Testis (tissue), 2 donors: ENCODE measurements at regions not wholly inside any gene's neighbourhood (a gene's known extent, or its start where the extent isn't known, plus 50 kb on each side); places are given as distances from the start of the nearest gene placed in this dataset.
A peak's percentile ranks its signal among the peaks of the same experiment; 100 is the strongest.

ENCODE experiments used
- DNase-seq: peaks from one replicate; pipeline ENCODE4 v3.0.0-alpha.2; 2019
- H3K27ac ChIP-seq, 2 donors: fragments of 200-600 bp; sonication (generic); one replicate each; pipeline ENCODE4 v1.5.1; 2019
- H3K27me3 ChIP-seq: fragments of 200-600 bp; sonication (generic); one replicate; pipeline ENCODE4 v1.5.1; 2019
- H3K36me3 ChIP-seq: fragments of 200-600 bp; sonication (generic); one replicate; pipeline ENCODE4 v1.5.1; 2017; ENCODE audit warnings: low read depth; ENCODE audit errors: missing control alignments
- H3K4me1 ChIP-seq: fragments of 200-600 bp; sonication (generic); one replicate; pipeline ENCODE4 v1.5.1; 2019
- H3K4me3 ChIP-seq, 2 donors: fragments of 200-600 bp; sonication (generic); one replicate each; pipeline ENCODE4 v1.5.1; 2017 to 2019
- H3K9me3 ChIP-seq: fragments of 200-600 bp; sonication (generic); one replicate; pipeline ENCODE4 v1.5.1; 2017
- POLR2A ChIP-seq: fragments of 450-650 bp; IDR thresholded peaks from one replicate; pipeline ENCODE4 v1.6.1; 2017; ENCODE audit warnings: antibody characterized with exemption, mild to moderate bottlenecking, moderate library complexity
- WGBS, 2 donors: methylation state at CpG; one replicate each; pipeline ENCODE4 v1.1.5; 2018; 5-methylcytosine and 5-hydroxymethylcytosine counted together
- intact Hi-C: fragments of 100-400 bp; cut with DNase I; formaldehyde crosslinking; loops from one replicate; pipeline ENCODE4 v1.15.1; 2023; ENCODE audit warnings: low total_unique reads
- TF ChIP-seq, protein P1 (sequence below), 3 experiments: fragments of 450-650 bp in 2 of 3; fragments of 200-600 bp in 1 of 3; sonication (generic) in 1 of 3; IDR thresholded peaks; one replicate each; pipeline ENCODE4 v1.5.1; 2016 to 2019; ENCODE audit warnings: antibody characterized with exemption in 3 of 3, mild to moderate bottlenecking in 2 of 3, moderate library complexity in 1 of 3

GRCh38 chr16:80231121-80231520 is 309.7 kb upstream of the DYNLRB2 start:
- Histone ChIP-seq H3K9me3 (no peaks in the 10 kb centered on the region), H3K27ac (no peak overlapping the region), H3K27me3 (no peaks in the 10 kb centered on the region), H3K4me1 (peaks cover 12% of the 10 kb centered on the region), H3K36me3 (no peaks in the 10 kb centered on the region), H3K4me3 (no peak overlapping the region)
- TF ChIP-seq POLR2A, result no peak
- TF ChIP-seq, protein P1, sequence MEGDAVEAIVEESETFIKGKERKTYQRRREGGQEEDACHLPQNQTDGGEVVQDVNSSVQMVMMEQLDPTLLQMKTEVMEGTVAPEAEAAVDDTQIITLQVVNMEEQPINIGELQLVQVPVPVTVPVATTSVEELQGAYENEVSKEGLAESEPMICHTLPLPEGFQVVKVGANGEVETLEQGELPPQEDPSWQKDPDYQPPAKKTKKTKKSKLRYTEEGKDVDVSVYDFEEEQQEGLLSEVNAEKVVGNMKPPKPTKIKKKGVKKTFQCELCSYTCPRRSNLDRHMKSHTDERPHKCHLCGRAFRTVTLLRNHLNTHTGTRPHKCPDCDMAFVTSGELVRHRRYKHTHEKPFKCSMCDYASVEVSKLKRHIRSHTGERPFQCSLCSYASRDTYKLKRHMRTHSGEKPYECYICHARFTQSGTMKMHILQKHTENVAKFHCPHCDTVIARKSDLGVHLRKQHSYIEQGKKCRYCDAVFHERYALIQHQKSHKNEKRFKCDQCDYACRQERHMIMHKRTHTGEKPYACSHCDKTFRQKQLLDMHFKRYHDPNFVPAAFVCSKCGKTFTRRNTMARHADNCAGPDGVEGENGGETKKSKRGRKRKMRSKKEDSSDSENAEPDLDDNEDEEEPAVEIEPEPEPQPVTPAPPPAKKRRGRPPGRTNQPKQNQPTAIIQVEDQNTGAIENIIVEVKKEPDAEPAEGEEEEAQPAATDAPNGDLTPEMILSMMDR (IDR thresholded peaks at IDR 0.05), result no peak
- no peak for DNase-seq
- intact Hi-C loops, result loop anchor here (10.0 kb wide), 1 partner anchor 106 kb away; no protein-coding TSS in a partner anchor

- no peak for DNase-seq
- Histone ChIP-seq H3K9me3 (no peaks in the 10 kb centered on the region), H3K4me1 (peaks cover 12% of the 10 kb centered on the region), H3K36me3 (no peaks in the 10 kb centered on the region), H3K27me3 (no peaks in the 10 kb centered on the region), H3K4me3 (no peak overlapping the region), H3K27ac (no peak overlapping the region)
- TF ChIP-seq, protein P1 (IDR thresholded peaks at IDR 0.05), result no peak
- no peak for TF ChIP-seq POLR2A
- intact Hi-C loops, result loop anchor here (10.0 kb wide), 1 partner anchor 106 kb away; no protein-coding TSS in a partner anchor
- 75 to 82% methylated on average over 4 of the region's 4 CpGs for WGBS, 2 donors
These were observed 310.3 kb upstream of the DYNLRB2 start for GRCh38 chr16:80230328-80231120.

GRCh38 chr16:80226499-80226898 is 314.3 kb upstream of the DYNLRB2 start:
- intact Hi-C loops, result no loop called here
- no peak for DNase-seq
- TF ChIP-seq, protein P1 (IDR thresholded peaks at IDR 0.05), result no peak
- no peak for TF ChIP-seq POLR2A

DNA sequence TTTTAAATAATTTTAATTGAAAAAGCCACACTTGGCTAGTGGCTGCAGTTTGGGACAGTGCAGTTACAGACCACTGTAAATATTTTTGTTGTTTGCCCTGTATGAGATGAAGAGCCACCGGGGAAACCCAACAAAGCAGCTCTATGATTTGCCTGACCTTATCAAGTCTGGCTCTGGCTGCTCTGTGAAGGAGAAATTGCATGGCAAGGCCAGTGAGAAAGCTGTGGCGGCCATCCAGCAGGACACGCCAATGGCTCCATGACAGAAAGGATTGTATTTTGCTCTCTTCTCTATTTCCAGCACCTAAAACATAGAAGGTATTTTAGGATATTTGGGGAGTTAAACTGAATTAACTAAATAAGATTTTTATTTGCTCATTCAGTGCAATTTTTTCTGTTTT is 330.0 kb upstream of the DYNLRB2 start:
- no peaks in the 10 kb centered on the region for H3K27me3 ChIP-seq
- H3K4me3 ChIP-seq, result no peak overlapping the region
- H3K27ac ChIP-seq, result no peak overlapping the region
- no peaks in the 10 kb centered on the region for H3K9me3 ChIP-seq
- intact Hi-C loops, result no loop called here
- no peaks in the 10 kb centered on the region for H3K36me3 ChIP-seq
- DNase-seq, result peak; percentile 54
- 63 to 74% methylated on average over 3 of the region's 3 CpGs for WGBS, 2 donors
- TF ChIP-seq, protein P1 (IDR thresholded peaks at IDR 0.05), result no peak
- no peak for TF ChIP-seq POLR2A
- no peaks in the 10 kb centered on the region for H3K4me1 ChIP-seq

More at GRCh38 chr16:80226499-80226898, 314.3 kb upstream of the DYNLRB2 start:
- Histone ChIP-seq H3K27ac (no peak overlapping the region), H3K27me3 (no peaks in the 10 kb centered on the region), H3K9me3 (no peaks in the 10 kb centered on the region), H3K36me3 (no peaks in the 10 kb centered on the region), H3K4me1 (peaks cover 4% of the 10 kb centered on the region), H3K4me3 (no peak overlapping the region)

DNA sequence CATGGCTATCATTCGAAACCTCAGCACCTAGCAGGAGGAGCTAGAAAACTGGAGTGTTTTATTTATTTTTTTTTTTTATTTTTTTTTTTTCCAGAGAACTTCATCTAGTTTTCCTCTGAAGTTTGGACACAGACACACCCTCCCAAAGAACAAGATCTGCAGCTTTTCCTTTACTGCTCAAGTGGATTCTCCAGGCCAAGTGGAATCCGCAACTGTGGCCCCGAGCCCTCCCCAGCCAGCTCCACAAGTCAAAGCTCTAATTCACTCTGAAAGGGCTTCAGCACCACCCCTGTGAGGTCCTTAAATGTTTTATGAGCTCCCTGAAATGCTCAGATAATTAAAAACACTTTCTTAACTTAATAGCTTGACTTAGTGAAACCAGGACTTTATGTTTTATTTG is 332.1 kb upstream of the DYNLRB2 start:
- no peak for TF ChIP-seq POLR2A
- TF ChIP-seq, protein P1 (IDR thresholded peaks at IDR 0.05), result no peak
- no peaks in the 10 kb centered on the region for H3K27me3 ChIP-seq
- H3K27ac ChIP-seq, result no peak overlapping the region
- no peaks in the 10 kb centered on the region for H3K36me3 ChIP-seq
- no peak for DNase-seq
- 77 to 82% methylated on average over 3 of the region's 3 CpGs for WGBS, 2 donors
- no peak overlapping the region for H3K4me3 ChIP-seq
- no peaks in the 10 kb centered on the region for H3K4me1 ChIP-seq
- H3K9me3 ChIP-seq, result no peaks in the 10 kb centered on the region
- intact Hi-C loops, result no loop called here
